ELF-1 (cell line): ENCODE measurements at regions not wholly inside any gene's neighbourhood (a gene's known extent, or its start where the extent isn't known, plus 50 kb on each side); places are given as distances from the start of the nearest gene placed in this dataset.
A peak's percentile ranks its signal among the peaks of the same experiment; 100 is the strongest.

Source experiments
- DNase-seq: peaks from one replicate; pipeline ENCODE4 v3.0.0-alpha.2; 2016; ENCODE audit warnings: low read depth, low spot score

DNA sequence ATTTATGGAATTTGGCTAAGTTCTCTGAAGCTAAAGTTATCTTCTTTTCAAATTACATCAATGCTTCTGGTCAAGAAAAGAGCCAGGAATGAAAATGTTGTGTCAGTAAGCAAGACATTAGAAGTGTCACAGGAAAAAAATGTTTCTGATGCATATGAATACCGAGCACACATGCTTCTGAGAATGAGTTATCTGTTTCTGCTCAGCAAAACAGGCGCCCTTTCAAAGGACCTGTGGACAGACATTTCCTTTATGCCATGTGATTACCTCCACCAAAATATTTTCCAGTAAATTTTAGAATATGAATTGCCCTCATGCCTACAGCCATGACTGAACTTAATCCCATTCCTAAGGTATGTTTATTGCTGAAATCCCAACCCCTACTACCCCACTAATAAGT lies 55.4 kb upstream of the RNF180 start:
- DNase-seq = no peak

DNA sequence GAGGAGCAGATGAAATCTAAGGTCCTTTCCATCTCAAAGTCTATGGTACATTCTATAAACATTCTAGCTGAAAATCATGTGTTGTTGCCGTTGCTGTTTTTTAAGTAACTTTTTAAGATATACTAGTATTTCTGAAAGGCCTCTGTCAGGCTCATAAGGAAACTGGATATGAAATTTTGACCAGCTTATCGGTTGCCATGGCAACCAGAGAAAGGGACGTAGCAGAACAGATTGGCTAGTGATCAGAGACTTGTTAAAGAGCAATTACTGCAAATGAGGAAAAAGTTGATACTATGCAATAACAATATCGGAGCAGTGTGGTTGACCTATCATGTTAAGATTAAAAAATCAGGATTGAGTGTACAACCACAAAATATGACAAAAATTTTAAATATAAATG lies 57.0 kb upstream of the RNF180 start:
- no peak for DNase-seq

GRCh38 chr5:64100203-64100602 lies 65.4 kb upstream of the RNF180 start:
- DNase-seq = no peak

DNA sequence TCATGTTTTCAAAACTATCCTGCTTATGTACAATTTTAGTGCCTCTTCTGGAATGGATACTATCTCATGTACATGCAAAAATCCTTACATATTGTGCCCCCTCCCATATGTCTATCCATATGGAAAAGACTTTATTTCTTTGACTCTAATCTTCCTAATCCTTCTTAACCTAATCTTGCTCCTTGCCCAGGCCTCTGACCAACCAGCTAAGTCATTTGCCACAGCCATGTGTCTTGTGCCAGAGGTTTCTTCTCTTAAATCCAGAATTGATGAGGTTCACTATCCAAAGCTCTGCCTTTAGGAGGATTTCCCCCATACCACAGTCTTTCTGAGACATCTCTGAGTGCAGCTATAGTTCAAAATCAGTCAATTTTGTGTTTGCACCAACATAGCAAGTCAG lies 68.9 kb upstream of the RNF180 start:
- no peak for DNase-seq

GRCh38 chr5:64077589-64077988 lies 88.1 kb upstream of the RNF180 start:
- DNase-seq = no peak

DNA sequence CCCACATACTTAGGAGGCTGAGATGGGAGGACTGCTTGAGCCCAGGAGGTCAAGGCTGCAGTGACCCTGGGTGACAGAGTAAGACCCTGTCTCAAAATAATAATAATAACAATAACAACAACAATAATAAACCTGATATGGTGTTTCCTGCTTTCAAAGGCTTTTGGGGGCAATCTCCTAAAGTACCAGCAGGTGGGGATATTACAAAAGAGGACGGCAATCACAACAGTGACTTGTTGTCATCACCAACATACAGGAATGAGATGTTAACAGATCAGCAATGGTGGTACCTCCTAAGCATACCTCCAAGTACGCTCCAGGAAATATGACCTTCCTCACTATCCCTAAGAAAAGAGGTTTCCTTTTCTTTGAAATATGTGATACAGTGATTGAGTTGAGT lies 91.1 kb upstream of the RNF180 start:
- DNase-seq = peak; percentile 18

DNA sequence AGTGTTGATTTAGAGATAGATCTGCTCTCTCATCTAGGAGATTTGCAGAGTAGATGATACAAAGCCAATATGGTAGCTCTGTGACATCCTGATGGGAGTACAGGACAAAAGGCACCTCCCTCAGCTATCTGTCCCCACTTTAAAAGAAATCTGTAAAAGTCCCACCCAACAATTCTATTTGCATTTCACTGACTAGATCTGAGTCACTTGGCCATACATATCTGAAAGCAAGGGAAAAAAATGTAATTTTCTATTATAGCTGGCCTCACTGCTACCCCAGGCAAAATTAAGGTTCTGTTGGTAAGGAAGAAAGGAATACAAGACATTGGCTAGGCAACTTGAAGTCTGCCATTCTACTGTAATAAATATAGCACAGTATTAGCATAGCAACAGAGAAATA lies 96.2 kb upstream of the RNF180 start:
- DNase-seq = no peak

- no peak for DNase-seq
Measured at GRCh38 chr5:64050296-64050695, 88.1 kb upstream of the HTR1A start.

- no peak for DNase-seq
Measured at GRCh38 chr5:64040490-64040889, 78.2 kb upstream of the HTR1A start.

- DNase-seq = no peak
Measured at GRCh38 chr5:64026493-64026892, 64.2 kb upstream of the HTR1A start.

GRCh38 chr5:64019746-64020145 lies 57.5 kb upstream of the HTR1A start:
- no peak for DNase-seq

DNA sequence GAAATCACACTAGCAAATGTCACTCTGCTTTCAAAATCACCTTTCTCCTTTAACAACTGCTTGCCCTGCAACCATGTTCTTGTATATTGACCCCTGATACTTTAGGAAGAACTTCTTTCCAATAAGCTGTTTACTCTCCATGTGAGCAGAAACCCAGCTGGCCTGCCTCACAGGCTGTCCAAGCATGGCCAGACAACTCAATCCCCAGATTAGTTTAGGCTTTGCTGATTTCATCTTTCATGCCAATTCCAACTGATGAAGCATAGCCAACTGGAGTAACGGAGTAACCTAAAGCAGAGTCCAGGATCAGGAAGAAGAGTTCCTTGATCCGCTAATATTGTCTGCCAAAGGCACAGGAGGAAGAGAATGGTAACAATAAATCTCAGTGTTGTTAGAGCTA lies 56.7 kb upstream of the HTR1A start:
- no peak for DNase-seq

DNA sequence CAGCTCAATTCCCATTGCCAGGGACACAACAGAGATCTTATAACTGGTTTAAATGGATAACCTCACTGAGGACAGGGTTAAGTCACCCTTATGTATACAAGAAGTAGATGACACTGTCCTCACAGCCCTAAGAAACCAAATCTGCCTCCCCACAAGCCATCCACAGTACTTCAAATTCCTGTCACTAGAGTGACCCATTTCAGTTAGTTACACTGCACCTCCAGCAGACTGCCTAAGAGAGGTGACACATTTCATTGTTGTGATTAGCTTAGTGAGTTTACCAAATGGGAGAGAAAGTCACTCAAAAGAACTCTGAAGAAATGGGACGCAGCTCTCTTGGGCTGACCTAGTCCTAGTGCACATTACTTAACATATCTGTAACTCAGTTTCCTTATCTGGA lies 53.6 kb upstream of the HTR1A start:
- no peak for DNase-seq
